ENCODE measurements at regions not wholly inside any gene's neighbourhood (a gene's known extent, or its start where the extent isn't known, plus 50 kb on each side); places are given as distances from the start of the nearest gene placed in this dataset.

DNA sequence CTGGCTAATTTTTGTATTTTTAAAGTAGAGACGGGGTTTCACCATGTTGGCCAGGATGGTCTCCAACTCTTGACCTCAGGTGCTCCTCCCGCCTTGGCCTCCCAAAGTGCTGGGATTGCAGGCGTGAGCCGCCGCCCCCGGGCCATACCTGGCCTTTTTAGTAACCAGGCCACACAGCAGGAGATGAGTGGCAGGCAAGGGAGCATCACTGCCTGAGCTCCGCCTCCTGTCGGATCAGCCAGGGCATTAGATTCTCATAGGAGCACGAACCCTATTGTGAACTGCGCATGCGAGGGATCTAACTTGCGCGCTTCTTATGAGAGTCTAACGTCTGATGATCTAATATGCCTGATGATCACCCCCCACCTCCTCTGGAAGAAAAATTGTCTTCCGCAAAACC is 308.7 kb upstream of the PRMT6 start:
- BruUV-seq (replicated peaks) = no TSS peak
- H3K27me3 ChIP-seq (replicated peaks; ENCODE audit: insufficient read depth, low read depth, low read length, poor library complexity) = no peaks in the 10 kb centered on the region
- H3K27ac ChIP-seq (ENCODE audit: low read depth, low read length, poor library complexity, severe bottlenecking) = no peak overlapping the region
- peaks cover 33% of the 10 kb centered on the region for H3K4me1 ChIP-seq (ENCODE audit: insufficient read depth, low read length, poor library complexity, severe bottlenecking)
- H3K4me3 ChIP-seq (ENCODE audit: low read depth, low read length, poor library complexity, severe bottlenecking) = no peak overlapping the region
- H3K9me3 ChIP-seq (ENCODE audit: low read depth, low read length, poor library complexity, severe bottlenecking) = no peaks in the 10 kb centered on the region
- intact Hi-C loops (cut with micrococcal nuclease; ENCODE audit: unreplicated experiment) = loop anchor here (2.0 to 5.0 kb wide), 4 partner anchors 71 to 515 kb away; no protein-coding TSS in a partner anchor
- no peak for DNase-seq (ENCODE audit: low spot score)
- no peak for TF ChIP-seq EZH2 (IDR thresholded peaks at IDR 0.05; ENCODE audit: borderline replicate concordance, low read depth, low read length, poor library complexity, severe bottlenecking)
- TF ChIP-seq, protein P1, sequence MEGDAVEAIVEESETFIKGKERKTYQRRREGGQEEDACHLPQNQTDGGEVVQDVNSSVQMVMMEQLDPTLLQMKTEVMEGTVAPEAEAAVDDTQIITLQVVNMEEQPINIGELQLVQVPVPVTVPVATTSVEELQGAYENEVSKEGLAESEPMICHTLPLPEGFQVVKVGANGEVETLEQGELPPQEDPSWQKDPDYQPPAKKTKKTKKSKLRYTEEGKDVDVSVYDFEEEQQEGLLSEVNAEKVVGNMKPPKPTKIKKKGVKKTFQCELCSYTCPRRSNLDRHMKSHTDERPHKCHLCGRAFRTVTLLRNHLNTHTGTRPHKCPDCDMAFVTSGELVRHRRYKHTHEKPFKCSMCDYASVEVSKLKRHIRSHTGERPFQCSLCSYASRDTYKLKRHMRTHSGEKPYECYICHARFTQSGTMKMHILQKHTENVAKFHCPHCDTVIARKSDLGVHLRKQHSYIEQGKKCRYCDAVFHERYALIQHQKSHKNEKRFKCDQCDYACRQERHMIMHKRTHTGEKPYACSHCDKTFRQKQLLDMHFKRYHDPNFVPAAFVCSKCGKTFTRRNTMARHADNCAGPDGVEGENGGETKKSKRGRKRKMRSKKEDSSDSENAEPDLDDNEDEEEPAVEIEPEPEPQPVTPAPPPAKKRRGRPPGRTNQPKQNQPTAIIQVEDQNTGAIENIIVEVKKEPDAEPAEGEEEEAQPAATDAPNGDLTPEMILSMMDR (conservative IDR thresholded peaks at IDR 0.05; ENCODE audit: low read depth, low read length) = no peak
- POLR2A ChIA-PET (ENCODE audit: low non-redundant PET) = no interaction called here
- CTCF ChIA-PET = no interaction called here
- H3K36me3 ChIP-seq (ENCODE audit: insufficient read depth, low read length, poor library complexity, severe bottlenecking) = no peaks in the 10 kb centered on the region

DNA sequence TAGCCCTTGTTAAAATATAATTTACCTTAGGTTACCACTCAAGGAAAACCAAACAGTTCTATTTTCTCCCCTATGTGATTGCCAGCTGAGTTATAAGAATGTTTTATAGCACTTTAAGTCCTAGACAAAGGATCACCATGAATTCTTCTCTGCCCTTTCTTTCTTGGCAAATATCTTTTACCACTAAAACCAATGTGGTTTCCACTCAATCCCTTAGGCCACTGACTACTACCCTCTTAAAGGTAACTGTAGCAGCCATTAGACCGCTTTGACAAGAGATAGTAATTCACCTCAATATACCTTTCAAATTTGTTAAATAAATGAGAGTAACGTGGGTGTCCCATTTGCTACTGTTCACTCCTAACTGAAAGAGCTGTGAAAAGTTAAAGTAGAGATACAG is 307.9 kb upstream of the PRMT6 start:
- Histone ChIP-seq H3K27ac (ENCODE audit: low read depth, low read length, poor library complexity, severe bottlenecking) (no peak overlapping the region), H3K4me1 (ENCODE audit: insufficient read depth, low read length, poor library complexity, severe bottlenecking) (peaks cover 33% of the 10 kb centered on the region), H3K9me3 (ENCODE audit: low read depth, low read length, poor library complexity, severe bottlenecking) (no peaks in the 10 kb centered on the region), H3K36me3 (ENCODE audit: insufficient read depth, low read length, poor library complexity, severe bottlenecking) (no peaks in the 10 kb centered on the region), H3K27me3 (replicated peaks; ENCODE audit: insufficient read depth, low read depth, low read length, poor library complexity) (no peaks in the 10 kb centered on the region), H3K4me3 (ENCODE audit: low read depth, low read length, poor library complexity, severe bottlenecking) (no peak overlapping the region)
- ChIA-PET POLR2A (ENCODE audit: low non-redundant PET) (no interaction called here), CTCF (no interaction called here)
- intact Hi-C loops (cut with micrococcal nuclease; ENCODE audit: unreplicated experiment) = loop anchor here (5.0 kb wide), 1 partner anchor 514 kb away; no protein-coding TSS in a partner anchor
- BruUV-seq (replicated peaks) = no TSS peak
- no peak for DNase-seq (ENCODE audit: low spot score)
- TF ChIP-seq, protein P1 (conservative IDR thresholded peaks at IDR 0.05; ENCODE audit: low read depth, low read length) = no peak
- TF ChIP-seq EZH2 (IDR thresholded peaks at IDR 0.05; ENCODE audit: borderline replicate concordance, low read depth, low read length, poor library complexity, severe bottlenecking) = no peak

DNA sequence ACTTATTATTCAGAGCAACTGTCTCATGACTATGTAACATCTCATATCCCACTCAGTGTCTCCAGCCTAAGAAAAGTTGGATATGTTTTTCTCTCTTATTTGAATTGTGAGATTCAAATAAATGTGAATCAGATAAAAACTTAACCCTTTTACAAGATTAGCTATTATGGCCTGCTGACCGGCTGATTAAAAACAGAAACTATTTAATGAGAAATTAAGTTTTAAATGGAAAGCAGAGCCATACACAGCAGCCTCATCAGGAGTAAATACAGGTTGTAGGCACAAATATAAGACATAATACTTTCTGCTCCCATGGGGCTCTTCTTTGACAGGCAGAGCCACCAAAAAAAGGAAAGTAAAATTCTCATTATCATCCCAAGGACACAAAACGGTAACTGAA is 307.0 kb upstream of the PRMT6 start:
- Histone ChIP-seq H3K27ac (ENCODE audit: low read depth, low read length, poor library complexity, severe bottlenecking) (no peak overlapping the region), H3K27me3 (replicated peaks; ENCODE audit: insufficient read depth, low read depth, low read length, poor library complexity) (no peaks in the 10 kb centered on the region), H3K9me3 (ENCODE audit: low read depth, low read length, poor library complexity, severe bottlenecking) (no peaks in the 10 kb centered on the region), H3K4me3 (ENCODE audit: low read depth, low read length, poor library complexity, severe bottlenecking) (no peak overlapping the region), H3K4me1 (ENCODE audit: insufficient read depth, low read length, poor library complexity, severe bottlenecking) (peaks cover 33% of the 10 kb centered on the region), H3K36me3 (ENCODE audit: insufficient read depth, low read length, poor library complexity, severe bottlenecking) (no peaks in the 10 kb centered on the region)
- no peak for DNase-seq (ENCODE audit: low spot score)
- ChIA-PET POLR2A (ENCODE audit: low non-redundant PET) (no interaction called here), CTCF (no interaction called here)
- intact Hi-C loops (cut with micrococcal nuclease; ENCODE audit: unreplicated experiment) = loop anchor here (5.0 kb wide), 1 partner anchor 513 kb away; no protein-coding TSS in a partner anchor
- BruUV-seq (replicated peaks) = no TSS peak
- TF ChIP-seq EZH2 (IDR thresholded peaks at IDR 0.05; ENCODE audit: borderline replicate concordance, low read depth, low read length, poor library complexity, severe bottlenecking) = no peak
- TF ChIP-seq, protein P1 (conservative IDR thresholded peaks at IDR 0.05; ENCODE audit: low read depth, low read length) = no peak

All from A673 (cell line).